Coronary artery (tissue), 2 donors: ENCODE measurements at regions not wholly inside any gene's neighbourhood (a gene's known extent, or its start where the extent isn't known, plus 50 kb on each side); places are given as distances from the start of the nearest gene placed in this dataset.

Experiments
- DNase-seq: peaks from one replicate; pipeline ENCODE4 v3.0.0-alpha.2; 2017; ENCODE audit warnings: low spot score
- H3K27ac ChIP-seq, 2 donors: fragments of 200-600 bp; sonication (generic); one replicate each; pipeline ENCODE4 v1.5.1; 2016 to 2019
- H3K4me3 ChIP-seq: fragments of 200-600 bp; sonication (generic); 2 replicates; pipeline ENCODE4 v1.5.1; 2016; ENCODE audit warnings: mild to moderate bottlenecking, moderate library complexity
- CTCF ChIP-seq: fragments of 200-600 bp; sonication (generic); IDR thresholded peaks from one replicate; pipeline ENCODE4 v1.5.1; 2019; ENCODE audit warnings: antibody characterized with exemption

GRCh38 chr1:57789936-57790335, 366.1 kb upstream of the DAB1 start:
- no peak for DNase-seq
- H3K27ac ChIP-seq, result no peak overlapping the region
- H3K4me3 ChIP-seq, result no peak overlapping the region
- no peak for TF ChIP-seq CTCF

GRCh38 chr1:57788313-57788712, 364.5 kb upstream of the DAB1 start:
- no peak for DNase-seq
- no peak overlapping the region for H3K4me3 ChIP-seq
- no peak overlapping the region for H3K27ac ChIP-seq
- TF ChIP-seq CTCF, result no peak

GRCh38 chr1:57784356-57784755, 360.5 kb upstream of the DAB1 start:
- no peak for DNase-seq
- no peak overlapping the region for H3K4me3 ChIP-seq
- no peak overlapping the region for H3K27ac ChIP-seq
- TF ChIP-seq CTCF, result no peak

- Histone ChIP-seq H3K4me3 (no peak overlapping the region), H3K27ac (no peak overlapping the region)
- no peak for TF ChIP-seq CTCF
- DNase-seq, result no peak
These were observed 358.5 kb upstream of the DAB1 start for GRCh38 chr1:57782357-57782756.

- no peak overlapping the region for H3K27ac ChIP-seq
- DNase-seq, result no peak
- TF ChIP-seq CTCF, result no peak
- H3K4me3 ChIP-seq, result no peak overlapping the region
These were observed 348.8 kb upstream of the DAB1 start for GRCh38 chr1:57772580-57773195.

- no peak for DNase-seq
- Histone ChIP-seq H3K4me3 (no peak overlapping the region), H3K27ac (no peak overlapping the region)
- TF ChIP-seq CTCF, result no peak
These were observed 346.9 kb upstream of the DAB1 start for GRCh38 chr1:57770772-57771171.

- DNase-seq, result no peak
- Histone ChIP-seq H3K4me3 (no peak overlapping the region), H3K27ac (no peak overlapping the region)
- TF ChIP-seq CTCF, result no peak
These were observed 346.4 kb upstream of the DAB1 start for GRCh38 chr1:57770236-57770635.
